GM12891 (cell line): ENCODE measurements at regions not wholly inside any gene's neighbourhood (a gene's known extent, or its start where the extent isn't known, plus 50 kb on each side); places are given as distances from the start of the nearest gene placed in this dataset.

Experiments used
- PAX5 ChIP-seq: IDR thresholded peaks from 2 replicates; pipeline ENCODE4 v1.6.1; 2011; ENCODE audit warnings: low read length, moderate library complexity, mild to moderate bottlenecking; ENCODE audit not compliant: insufficient read depth, severe bottlenecking
- POLR2A ChIP-seq: IDR thresholded peaks from 2 replicates; pipeline ENCODE4 v1.6.1; 2011; ENCODE audit warnings: low read depth, low read length, control low read depth
- POLR2AphosphoS5 ChIP-seq: IDR thresholded peaks from 2 replicates; pipeline ENCODE4 v1.6.1; 2011; ENCODE audit warnings: low read depth, low read length, control low read depth
- POU2F2 ChIP-seq: IDR thresholded peaks from 2 replicates; pipeline ENCODE4 v1.6.1; 2011; ENCODE audit warnings: low read depth, mild to moderate bottlenecking, control low read depth, low read length, moderate library complexity
- SPI1 ChIP-seq: IDR thresholded peaks from 2 replicates; pipeline ENCODE4 v1.6.1; 2011; ENCODE audit warnings: low read depth, low read length, control low read depth
- TAF1 ChIP-seq: IDR thresholded peaks from 2 replicates; pipeline ENCODE4 v1.6.1; 2011; ENCODE audit warnings: low read depth, low read length, control low read depth

DNA sequence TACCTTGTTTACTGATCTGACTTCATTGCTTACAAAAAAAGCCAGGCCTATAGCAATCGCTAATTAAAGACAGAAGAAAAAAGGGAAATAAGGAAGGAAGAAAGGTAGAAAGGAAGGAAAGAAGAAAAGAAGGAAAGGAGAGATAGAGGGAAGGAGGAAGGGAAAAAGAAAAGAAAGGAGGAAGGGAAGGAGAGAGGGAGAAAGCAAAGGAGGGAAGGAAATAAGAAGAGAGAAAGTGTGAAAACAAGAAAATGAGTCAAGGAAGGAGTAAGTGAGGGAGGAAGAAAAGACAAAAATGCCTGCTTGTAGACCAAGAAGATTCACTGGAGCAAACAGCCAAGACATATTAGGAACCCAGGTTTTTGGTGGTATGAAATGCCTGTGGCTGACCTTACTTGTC lies 57.0 kb upstream of the MAGEB16 start:
- TF ChIP-seq POLR2AphosphoS5 (no peak), SPI1 (no peak), POLR2A (no peak), PAX5 (no peak), TAF1 (no peak), POU2F2 (no peak)
